Activated naive CD4-positive, alpha-beta T cell treated with anti-CD3 and anti-CD28 coated beads, Interleukin-2, amount 10 ng/mL, durations not matched to agents 7 days and 5 days (primary cell): ENCODE measurements at regions not wholly inside any gene's neighbourhood (a gene's known extent, or its start where the extent isn't known, plus 50 kb on each side); places are given as distances from the start of the nearest gene placed in this dataset.

Experiments
- CTCF ChIA-PET: fragments of 350-600 bp; sonication (Branson Sonifier 250); formaldehyde crosslinking; loops from one replicate; lab custom pipeline; 2021; ENCODE audit warnings: antibody characterized with exemption; lab: Charles Lee
- DNase-seq: peaks from one replicate; pipeline ENCODE4 v3.0.0-alpha.2; 2020
- H3K27ac Mint-ChIP-seq: one replicate; pipeline ENCODE4 v1.8.0; 2021; ENCODE audit warnings: mild to moderate bottlenecking, moderate library complexity, mixed read lengths
- H3K27me3 Mint-ChIP-seq: one replicate; pipeline ENCODE4 v1.8.0; 2021; ENCODE audit warnings: mild to moderate bottlenecking, mixed read lengths
- H3K36me3 Mint-ChIP-seq: one replicate; pipeline ENCODE4 v1.8.0; 2021; ENCODE audit warnings: mixed read lengths
- H3K4me1 Mint-ChIP-seq: one replicate; pipeline ENCODE4 v1.8.0; 2021; ENCODE audit warnings: mixed read lengths
- H3K4me3 Mint-ChIP-seq: one replicate; pipeline ENCODE4 v1.8.0; 2021; ENCODE audit warnings: mild to moderate bottlenecking, moderate library complexity, mixed read lengths
- H3K9me3 Mint-ChIP-seq: one replicate; pipeline ENCODE4 v1.8.0; 2021; ENCODE audit warnings: mixed read lengths

GRCh38 chr2:43123028-43123427, 103.4 kb downstream of the ZFP36L2 start:
- CTCF ChIA-PET: interaction anchor here (0.7 kb wide), 1 partner anchor 106 kb away, joined by 5 read pairs; no protein-coding TSS in a partner anchor
- H3K9me3 Mint-ChIP-seq: peaks cover 4% of the 10 kb centered on the region
- no peak for DNase-seq
- peaks cover 38% of the 10 kb centered on the region for H3K4me1 Mint-ChIP-seq
- H3K36me3 Mint-ChIP-seq: peaks cover 6% of the 10 kb centered on the region
- no peak overlapping the region for H3K4me3 Mint-ChIP-seq
- peaks cover 5% of the 10 kb centered on the region for H3K27me3 Mint-ChIP-seq
- no peak overlapping the region for H3K27ac Mint-ChIP-seq

- peaks cover 2% of the 10 kb centered on the region for H3K36me3 Mint-ChIP-seq
- no peak for DNase-seq
- peaks cover 2% of the 10 kb centered on the region for H3K9me3 Mint-ChIP-seq
- H3K27ac Mint-ChIP-seq: no peak overlapping the region
- peaks cover 5% of the 10 kb centered on the region for H3K27me3 Mint-ChIP-seq
- no peak overlapping the region for H3K4me3 Mint-ChIP-seq
- CTCF ChIA-PET: no interaction called here
- H3K4me1 Mint-ChIP-seq: peaks cover 28% of the 10 kb centered on the region
Measured at GRCh38 chr2:43121580-43122314, 104.7 kb downstream of the ZFP36L2 start.

GRCh38 chr2:43119303-43119702, 107.1 kb downstream of the ZFP36L2 start:
- Mint-ChIP-seq H3K36me3 (peaks cover 4% of the 10 kb centered on the region), H3K9me3 (peaks cover 2% of the 10 kb centered on the region), H3K27me3 (peaks cover 8% of the 10 kb centered on the region), H3K4me1 (peaks cover 8% of the 10 kb centered on the region), H3K27ac (no peak overlapping the region), H3K4me3 (no peak overlapping the region)
- DNase-seq: no peak
- CTCF ChIA-PET: no interaction called here

GRCh38 chr2:43117521-43118143, 108.8 kb downstream of the ZFP36L2 start:
- no peak for DNase-seq
- CTCF ChIA-PET: no interaction called here
- Mint-ChIP-seq H3K4me3 (no peak overlapping the region), H3K36me3 (peaks cover 4% of the 10 kb centered on the region), H3K27me3 (peaks cover 8% of the 10 kb centered on the region), H3K27ac (no peak overlapping the region), H3K4me1 (no peaks in the 10 kb centered on the region), H3K9me3 (peaks cover 2% of the 10 kb centered on the region)

DNA sequence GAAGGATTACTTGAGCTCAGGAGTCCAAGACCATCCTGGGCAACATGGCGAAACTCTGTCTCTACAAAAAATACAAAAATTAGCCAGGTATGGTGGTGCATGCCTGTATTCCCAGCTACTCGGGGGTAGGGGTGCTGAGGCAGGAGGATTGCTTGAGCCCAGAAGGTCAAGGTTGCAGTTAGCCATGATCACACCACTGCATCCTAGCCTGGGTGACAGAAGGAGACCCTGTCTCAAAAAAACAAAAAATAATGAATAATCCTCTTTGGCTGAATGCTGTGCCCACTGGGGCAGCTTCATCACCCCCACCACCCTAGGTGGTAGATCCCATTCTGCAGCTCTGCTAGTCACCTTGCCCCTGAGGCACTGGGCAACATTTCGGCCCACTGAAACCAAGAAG, 109.4 kb downstream of the ZFP36L2 start:
- H3K36me3 Mint-ChIP-seq: peaks cover 4% of the 10 kb centered on the region
- CTCF ChIA-PET: interaction anchor here (1.2 kb wide), 1 partner anchor 8 kb away, joined by 3 read pairs; no protein-coding TSS in a partner anchor
- H3K27me3 Mint-ChIP-seq: peaks cover 5% of the 10 kb centered on the region
- peaks cover 2% of the 10 kb centered on the region for H3K9me3 Mint-ChIP-seq
- no peak overlapping the region for H3K27ac Mint-ChIP-seq
- no peaks in the 10 kb centered on the region for H3K4me1 Mint-ChIP-seq
- no peak for DNase-seq
- H3K4me3 Mint-ChIP-seq: no peak overlapping the region

- H3K27me3 Mint-ChIP-seq: peaks cover 10% of the 10 kb centered on the region
- no peak overlapping the region for H3K4me3 Mint-ChIP-seq
- no peak overlapping the region for H3K27ac Mint-ChIP-seq
- DNase-seq: no peak
- H3K4me1 Mint-ChIP-seq: no peaks in the 10 kb centered on the region
- peaks cover 2% of the 10 kb centered on the region for H3K9me3 Mint-ChIP-seq
- CTCF ChIA-PET: interaction anchor here (1.2 kb wide), 1 partner anchor 10 kb away, joined by 3 read pairs; no protein-coding TSS in a partner anchor
- H3K36me3 Mint-ChIP-seq: peaks cover 4% of the 10 kb centered on the region
Measured at GRCh38 chr2:43115881-43116280, 110.5 kb downstream of the ZFP36L2 start.

DNA sequence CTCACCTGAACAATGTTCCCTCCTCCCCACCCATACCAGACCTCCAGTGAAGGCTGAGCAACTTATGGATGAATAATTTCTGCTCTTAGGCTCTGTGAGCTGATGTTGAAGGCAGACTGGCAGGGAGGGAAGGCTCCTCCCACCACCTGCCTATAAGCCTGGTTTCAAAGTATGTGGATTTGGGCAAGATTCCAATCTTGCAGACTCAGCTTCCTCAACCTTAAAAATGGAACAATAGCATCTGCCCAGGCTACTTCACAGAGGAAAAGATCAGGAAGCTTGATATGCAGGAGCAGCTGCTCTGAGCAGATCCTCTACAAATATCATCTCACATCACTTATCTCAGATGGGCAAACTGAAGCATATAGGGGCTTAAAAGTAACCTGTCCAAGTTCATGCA, 112.2 kb downstream of the ZFP36L2 start:
- Mint-ChIP-seq H3K27me3 (peaks cover 13% of the 10 kb centered on the region), H3K27ac (no peak overlapping the region), H3K36me3 (peaks cover 1% of the 10 kb centered on the region), H3K9me3 (no peaks in the 10 kb centered on the region), H3K4me3 (no peak overlapping the region), H3K4me1 (no peaks in the 10 kb centered on the region)
- CTCF ChIA-PET: interaction anchor here (0.6 to 1.6 kb wide), 2 partner anchors 255 to 370 kb away, joined by 3 to 4 read pairs; no protein-coding TSS in a partner anchor
- DNase-seq: no peak

DNA sequence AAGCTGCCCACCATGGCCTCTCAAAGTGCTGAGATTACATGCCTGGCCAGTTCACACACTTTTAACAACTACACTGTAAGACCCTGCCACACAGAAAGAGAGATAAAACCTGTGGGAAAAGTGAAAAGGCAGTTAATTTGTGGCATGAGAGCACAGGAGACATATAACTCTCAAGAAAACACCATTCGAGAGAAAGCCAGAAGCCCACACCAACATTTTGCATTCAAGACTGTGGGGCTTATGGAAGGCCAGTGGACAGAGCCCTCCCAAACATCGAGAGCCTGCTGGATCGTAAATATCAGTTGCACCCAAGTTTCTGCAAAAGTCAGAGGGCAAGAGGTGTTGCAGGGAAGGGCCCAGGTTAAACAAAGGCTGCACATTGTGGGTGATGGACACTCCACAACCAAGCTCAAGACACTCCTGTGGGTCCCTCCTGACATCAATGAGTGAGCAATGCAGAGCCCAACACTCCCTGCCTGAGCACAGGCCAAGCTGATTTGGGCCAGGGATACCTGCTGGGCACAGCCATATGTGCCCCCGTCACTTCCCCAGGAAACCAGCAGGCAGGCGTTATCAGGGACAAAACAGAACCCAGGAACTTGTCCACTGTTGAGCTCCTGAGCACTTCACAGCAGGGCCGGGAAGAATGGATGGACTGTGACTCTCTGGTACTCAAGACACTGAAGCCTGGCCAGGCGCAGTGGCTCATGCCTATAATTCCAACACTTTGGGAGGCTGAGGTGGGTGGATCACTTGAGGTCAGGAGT, 114.4 kb downstream of the ZFP36L2 start:
- Mint-ChIP-seq H3K4me3 (no peak overlapping the region), H3K36me3 (peaks cover 1% of the 10 kb centered on the region), H3K4me1 (no peaks in the 10 kb centered on the region), H3K27ac (no peak overlapping the region), H3K9me3 (no peaks in the 10 kb centered on the region), H3K27me3 (peaks cover 16% of the 10 kb centered on the region)
- DNase-seq: no peak
- CTCF ChIA-PET: interaction anchor here (1.7 kb wide), 1 partner anchor 15 kb away, joined by 3 read pairs; no protein-coding TSS in a partner anchor

GRCh38 chr2:43110442-43110871, 115.9 kb downstream of the ZFP36L2 start:
- Mint-ChIP-seq H3K27me3 (peaks cover 20% of the 10 kb centered on the region), H3K36me3 (peaks cover 3% of the 10 kb centered on the region), H3K9me3 (no peaks in the 10 kb centered on the region), H3K4me1 (no peaks in the 10 kb centered on the region), H3K27ac (no peak overlapping the region), H3K4me3 (no peak overlapping the region)
- CTCF ChIA-PET: interaction anchor here (0.7 kb wide), 1 partner anchor 424 kb away, joined by 3 read pairs; no protein-coding TSS in a partner anchor
- no peak for DNase-seq

- no peak for DNase-seq
- Mint-ChIP-seq H3K9me3 (peaks cover under 1% of the 10 kb centered on the region), H3K27me3 (peaks cover 17% of the 10 kb centered on the region), H3K36me3 (peaks cover 3% of the 10 kb centered on the region), H3K27ac (no peak overlapping the region), H3K4me3 (no peak overlapping the region), H3K4me1 (no peaks in the 10 kb centered on the region)
- CTCF ChIA-PET: interaction anchor here (1.0 kb wide), 1 partner anchor 16 kb away, joined by 3 read pairs; no protein-coding TSS in a partner anchor
Measured at GRCh38 chr2:43109261-43109743, 117.1 kb downstream of the ZFP36L2 start.

DNA sequence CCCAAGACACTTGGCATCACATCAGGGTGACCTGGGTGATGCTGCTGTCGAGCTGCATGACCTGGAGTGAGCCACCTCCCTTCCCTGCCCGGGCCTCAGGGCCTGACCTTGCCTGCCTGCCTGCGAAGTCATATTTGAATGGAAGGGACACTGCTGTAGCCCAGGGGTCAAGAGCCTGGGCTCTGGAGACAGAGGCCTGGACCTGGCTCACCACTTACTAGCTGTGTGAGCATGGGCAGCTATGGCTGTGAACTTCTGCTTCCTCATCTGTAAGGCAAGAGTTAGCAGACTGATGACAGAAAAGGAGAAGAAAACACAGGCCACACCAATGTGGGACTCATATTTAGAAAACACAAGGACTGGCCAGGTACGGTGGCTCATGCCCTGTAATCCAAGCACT, 118.7 kb downstream of the ZFP36L2 start:
- Mint-ChIP-seq H3K36me3 (peaks cover 6% of the 10 kb centered on the region), H3K9me3 (peaks cover 4% of the 10 kb centered on the region), H3K4me3 (no peak overlapping the region), H3K27me3 (peaks cover 17% of the 10 kb centered on the region), H3K27ac (no peak overlapping the region), H3K4me1 (no peaks in the 10 kb centered on the region)
- CTCF ChIA-PET: no interaction called here
- no peak for DNase-seq

DNA sequence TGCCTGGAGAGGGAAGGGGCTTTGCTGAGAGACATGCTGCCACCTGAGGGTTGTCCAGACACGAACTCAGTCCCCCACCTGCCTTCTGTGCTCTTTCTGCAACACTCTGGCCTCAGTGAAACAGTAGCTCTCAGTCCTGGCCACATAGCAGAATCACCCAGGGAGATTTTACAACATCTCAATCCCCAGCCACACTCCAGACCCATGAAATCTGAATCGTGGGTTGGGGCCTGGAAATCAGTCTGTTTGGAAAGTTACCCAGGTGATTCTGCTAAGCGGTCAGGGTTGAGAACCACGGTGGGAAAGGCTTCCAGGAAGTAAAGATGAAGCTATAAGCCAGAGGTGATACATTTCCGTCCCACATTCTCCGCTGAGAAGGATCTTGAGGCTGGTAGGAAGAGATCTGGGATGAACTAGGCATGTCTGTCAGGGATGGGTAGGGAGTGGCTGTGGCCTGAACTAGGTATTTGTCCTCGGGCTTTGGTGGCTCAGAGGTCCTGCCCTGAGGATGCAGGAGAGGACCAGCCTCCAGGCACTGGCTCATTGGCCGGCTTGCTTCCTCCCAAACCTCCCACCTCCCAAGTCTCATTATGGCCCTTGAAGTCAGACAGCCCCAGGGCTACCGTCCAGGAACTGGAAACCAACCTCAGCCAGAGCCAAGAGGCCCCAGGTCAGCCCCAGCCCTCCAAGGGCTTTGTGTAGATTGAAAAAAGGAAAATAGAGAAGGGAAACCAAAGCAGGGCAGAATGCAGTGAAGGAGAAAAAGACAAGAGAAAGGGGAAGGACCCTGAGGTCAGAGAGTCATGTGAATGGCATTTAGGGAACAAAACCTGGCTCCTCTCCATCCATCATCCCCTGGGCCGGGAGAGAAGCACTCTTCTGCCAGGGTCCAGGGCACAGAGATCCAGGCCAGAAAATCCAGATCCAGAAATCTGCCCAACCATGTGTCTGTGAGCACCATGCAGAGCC, 119.6 kb downstream of the ZFP36L2 start:
- peaks cover 22% of the 10 kb centered on the region for H3K27me3 Mint-ChIP-seq
- H3K27ac Mint-ChIP-seq: no peak overlapping the region
- H3K4me3 Mint-ChIP-seq: no peak overlapping the region
- CTCF ChIA-PET: interaction anchor here (1.1 kb wide), 1 partner anchor 19 kb away, joined by 3 read pairs; no protein-coding TSS in a partner anchor
- H3K36me3 Mint-ChIP-seq: peaks cover 6% of the 10 kb centered on the region
- peaks cover 4% of the 10 kb centered on the region for H3K9me3 Mint-ChIP-seq
- no peak for DNase-seq
- no peaks in the 10 kb centered on the region for H3K4me1 Mint-ChIP-seq
